Large intestine (tissue), 3 donors: ENCODE measurements at regions not wholly inside any gene's neighbourhood (a gene's known extent, or its start where the extent isn't known, plus 50 kb on each side); places are given as distances from the start of the nearest gene placed in this dataset.

Experiments
- DNase-seq, 2 donors: peaks; one replicate each; pipeline versions ENCODE4 v3.0.0 to v3.0.0-alpha.2; 2013
- H3K27ac ChIP-seq: one replicate; pipeline ENCODE4 v1.5.1; 2013; ENCODE audit warnings: low read length
- H3K27me3 ChIP-seq: 2 replicates; pipeline ENCODE4 v1.6.1; 2013; ENCODE audit warnings: low read length; ENCODE audit not compliant: control insufficient read depth, insufficient read depth
- H3K36me3 ChIP-seq: 2 replicates; pipeline ENCODE4 v1.6.1; 2013; ENCODE audit warnings: low read length; ENCODE audit not compliant: control insufficient read depth, insufficient read depth
- H3K4me1 ChIP-seq: one replicate; pipeline ENCODE4 v1.6.1; 2013; ENCODE audit warnings: low read length; ENCODE audit not compliant: control insufficient read depth, insufficient read depth
- H3K4me3 ChIP-seq: one replicate; pipeline ENCODE4 v1.5.1; 2013; ENCODE audit warnings: low read length
- H3K9me3 ChIP-seq: one replicate; pipeline ENCODE4 v1.6.1; 2013; ENCODE audit warnings: mild to moderate bottlenecking, low read depth, low read length, moderate library complexity; ENCODE audit not compliant: control insufficient read depth
- WGBS: methylation state at CpG from one replicate; pipeline ENCODE4 v1.1.5; 2013; ENCODE audit warnings: low lambda C conversion rate; ENCODE audit not compliant: insufficient coverage; 5-methylcytosine and 5-hydroxymethylcytosine counted together

- peaks cover 4% of the 10 kb centered on the region for H3K9me3 ChIP-seq
- no peaks in the 10 kb centered on the region for H3K27me3 ChIP-seq
- H3K27ac ChIP-seq = no peak overlapping the region
- no peaks in the 10 kb centered on the region for H3K4me1 ChIP-seq
- no peak overlapping the region for H3K4me3 ChIP-seq
- no peaks in the 10 kb centered on the region for H3K36me3 ChIP-seq
- no peak for DNase-seq
- WGBS = no CpG with 5 or more reads among the region's 9 CpGs
Measured at GRCh38 chr6:14275493-14275851, 157.9 kb downstream of the CD83 start.

DNA sequence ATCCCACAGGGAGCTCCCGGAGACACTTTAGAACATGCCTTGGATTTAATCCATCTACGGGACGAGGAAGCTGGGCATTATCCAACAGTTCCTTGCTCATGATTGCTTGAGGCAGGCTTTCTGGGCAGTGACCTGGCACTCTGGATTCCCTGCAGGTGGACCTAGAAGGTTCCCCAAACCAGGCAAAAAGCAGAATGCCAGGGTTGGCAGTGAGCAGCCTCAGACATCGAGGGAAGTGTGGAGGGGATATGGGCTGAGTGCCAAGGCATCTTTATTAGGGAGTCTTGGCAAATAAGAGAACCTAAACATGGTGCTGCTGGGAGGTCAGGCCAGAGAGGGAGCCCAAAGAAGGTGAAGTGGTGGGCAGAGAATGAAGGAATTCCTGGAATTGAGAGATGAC, 158.5 kb downstream of the CD83 start:
- Histone ChIP-seq H3K36me3 (no peaks in the 10 kb centered on the region), H3K4me3 (no peak overlapping the region), H3K9me3 (peaks cover 4% of the 10 kb centered on the region), H3K27me3 (no peaks in the 10 kb centered on the region), H3K4me1 (no peaks in the 10 kb centered on the region), H3K27ac (no peak overlapping the region)
- no peak for DNase-seq
- no CpG with 5 or more reads among the region's 4 CpGs for WGBS

DNA sequence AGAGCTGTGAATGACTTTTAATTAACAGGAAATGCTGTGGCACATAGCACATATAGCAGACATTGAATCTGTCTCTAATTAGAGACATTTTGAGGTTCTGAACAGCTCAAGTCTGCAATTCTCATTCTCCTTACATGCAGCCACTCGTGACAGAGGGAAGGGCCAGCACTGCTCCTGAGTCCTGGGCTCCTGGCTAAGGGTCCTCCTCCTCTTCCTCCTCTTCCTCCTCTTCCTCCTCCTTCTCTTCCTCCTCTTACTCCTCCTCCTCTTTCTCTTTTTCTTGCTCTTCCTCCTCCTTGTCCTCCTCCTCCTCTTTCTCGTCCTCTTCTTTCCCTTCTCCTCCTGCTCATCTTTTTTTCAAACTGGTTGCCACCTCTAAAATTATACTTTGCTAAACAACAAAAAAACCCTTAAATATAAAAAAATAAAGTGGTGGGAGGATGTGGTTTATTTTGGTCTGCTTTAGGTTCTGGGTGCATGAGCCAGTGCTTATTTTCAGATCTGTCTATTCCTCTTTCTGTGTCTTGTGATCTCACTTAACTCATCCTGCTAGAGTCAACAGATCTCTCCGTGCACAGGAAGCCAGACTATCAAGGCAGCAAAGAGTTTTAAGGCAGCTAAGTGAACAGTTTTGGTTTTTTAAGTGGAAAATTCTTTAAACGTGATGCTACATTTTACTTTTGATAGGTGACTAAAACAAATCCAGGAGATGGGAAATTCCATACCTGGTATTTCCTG, 159.3 kb downstream of the CD83 start:
- 70% methylated on average over 1 of the region's 4 CpGs for WGBS
- no peak for DNase-seq
- H3K27ac ChIP-seq = no peak overlapping the region

GRCh38 chr6:14277405-14277930, 159.9 kb downstream of the CD83 start:
- WGBS = 100% methylated on average over 1 of the region's 2 CpGs
- Histone ChIP-seq H3K9me3 (peaks cover 4% of the 10 kb centered on the region), H3K27me3 (no peaks in the 10 kb centered on the region), H3K36me3 (no peaks in the 10 kb centered on the region), H3K4me1 (no peaks in the 10 kb centered on the region), H3K4me3 (no peak overlapping the region), H3K27ac (no peak overlapping the region)
- no peak for DNase-seq

More for the DNA sequence above, 159.3 kb downstream of the CD83 start:
- H3K27me3 ChIP-seq = no peaks in the 10 kb centered on the region
- H3K36me3 ChIP-seq = no peaks in the 10 kb centered on the region
- peaks cover 4% of the 10 kb centered on the region for H3K9me3 ChIP-seq
- H3K4me3 ChIP-seq = no peak overlapping the region
- H3K4me1 ChIP-seq = no peaks in the 10 kb centered on the region

DNA sequence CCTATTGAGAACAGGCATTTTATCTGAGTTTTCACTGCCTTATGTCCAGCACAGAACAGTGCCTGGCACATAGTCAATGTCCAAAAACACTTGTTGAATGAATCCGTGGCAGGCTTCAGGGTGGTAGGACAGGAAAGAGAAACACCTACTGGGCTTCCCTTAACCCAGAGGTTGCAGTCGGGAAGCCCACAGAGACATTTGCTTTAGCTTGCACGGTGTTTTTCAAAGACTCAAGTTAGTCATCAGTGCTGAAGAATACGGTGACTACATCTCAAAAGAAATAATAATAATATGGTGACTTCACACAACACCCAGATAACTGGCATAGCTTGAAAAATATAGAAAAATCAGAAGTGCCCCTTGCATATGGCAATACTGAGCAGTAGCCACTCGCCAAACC, 160.4 kb downstream of the CD83 start:
- Histone ChIP-seq H3K27ac (no peak overlapping the region), H3K4me1 (no peaks in the 10 kb centered on the region), H3K27me3 (no peaks in the 10 kb centered on the region), H3K36me3 (no peaks in the 10 kb centered on the region), H3K4me3 (no peak overlapping the region), H3K9me3 (peaks cover 4% of the 10 kb centered on the region)
- no peak for DNase-seq
- no CpG with 5 or more reads among the region's 5 CpGs for WGBS

- WGBS = no CpG with 5 or more reads among the region's 6 CpGs
- H3K9me3 ChIP-seq = peaks cover 4% of the 10 kb centered on the region
- no peak overlapping the region for H3K27ac ChIP-seq
Measured at GRCh38 chr6:14278446-14278845, 160.9 kb downstream of the CD83 start.

GRCh38 chr6:14280006-14280510, 162.5 kb downstream of the CD83 start:
- DNase-seq = no peak
- Histone ChIP-seq H3K27ac (no peak overlapping the region), H3K27me3 (no peaks in the 10 kb centered on the region), H3K4me3 (no peak overlapping the region), H3K36me3 (no peaks in the 10 kb centered on the region), H3K9me3 (peaks cover 4% of the 10 kb centered on the region), H3K4me1 (no peaks in the 10 kb centered on the region)
- WGBS = no CpG with 5 or more reads among the region's 4 CpGs

More at GRCh38 chr6:14278446-14278845, 160.9 kb downstream of the CD83 start:
- no peaks in the 10 kb centered on the region for H3K27me3 ChIP-seq
- no peak for DNase-seq
- H3K36me3 ChIP-seq = no peaks in the 10 kb centered on the region
- H3K4me3 ChIP-seq = no peak overlapping the region
- H3K4me1 ChIP-seq = no peaks in the 10 kb centered on the region

GRCh38 chr6:14280766-14281293, 163.3 kb downstream of the CD83 start:
- H3K27ac ChIP-seq = no peak overlapping the region
- no peaks in the 10 kb centered on the region for H3K36me3 ChIP-seq
- no peaks in the 10 kb centered on the region for H3K27me3 ChIP-seq
- H3K9me3 ChIP-seq = peaks cover 4% of the 10 kb centered on the region
- no peak for DNase-seq
- H3K4me1 ChIP-seq = no peaks in the 10 kb centered on the region
- whole genome bisulfite sequencing = no CpG with 5 or more reads among the region's 17 CpGs
- H3K4me3 ChIP-seq = no peak overlapping the region

GRCh38 chr6:14281811-14282660, 164.5 kb downstream of the CD83 start:
- Histone ChIP-seq H3K4me1 (no peaks in the 10 kb centered on the region), H3K36me3 (no peaks in the 10 kb centered on the region), H3K27ac (no peak overlapping the region), H3K4me3 (no peak overlapping the region), H3K9me3 (peaks cover 4% of the 10 kb centered on the region), H3K27me3 (no peaks in the 10 kb centered on the region)
- no peak for DNase-seq
- WGBS = 70% methylated on average over 2 of the region's 25 CpGs

- peaks cover 2% of the 10 kb centered on the region for H3K4me1 ChIP-seq
- H3K4me3 ChIP-seq = no peak overlapping the region
- DNase-seq = no peak
- 36% methylated on average over 3 of the region's 10 CpGs for WGBS
- H3K36me3 ChIP-seq = no peaks in the 10 kb centered on the region
- no peaks in the 10 kb centered on the region for H3K27me3 ChIP-seq
- peaks cover 4% of the 10 kb centered on the region for H3K9me3 ChIP-seq
- H3K27ac ChIP-seq = no peak overlapping the region
Measured at GRCh38 chr6:14282854-14283505, 165.4 kb downstream of the CD83 start.
